Stimulated activated CD8-positive, alpha-beta memory T cell treated with anti-CD3 and anti-CD28 coated beads, Interleukin-2, amount 100 ng/mL, for 48 hours (primary cell): ENCODE measurements at regions not wholly inside any gene's neighbourhood (a gene's known extent, or its start where the extent isn't known, plus 50 kb on each side); places are given as distances from the start of the nearest gene placed in this dataset.
A peak's percentile ranks its signal among the peaks of the same experiment; 100 is the strongest.
"Not testable (repeated sequence)": the region's sequence is repeated elsewhere in the genome, so short reads cannot be mapped to it uniquely, and the experiment has no call there.

ENCODE experiments used
- DNase-seq, 2 donors: peaks; one replicate each; pipeline ENCODE4 v3.0.0-alpha.2; 2020; ENCODE audit warnings: low read depth in 2 of 2

GRCh38 chr9:29965834-29966233 lies 2392.6 kb upstream of the C9orf72 start:
- DNase-seq = no peak

DNA sequence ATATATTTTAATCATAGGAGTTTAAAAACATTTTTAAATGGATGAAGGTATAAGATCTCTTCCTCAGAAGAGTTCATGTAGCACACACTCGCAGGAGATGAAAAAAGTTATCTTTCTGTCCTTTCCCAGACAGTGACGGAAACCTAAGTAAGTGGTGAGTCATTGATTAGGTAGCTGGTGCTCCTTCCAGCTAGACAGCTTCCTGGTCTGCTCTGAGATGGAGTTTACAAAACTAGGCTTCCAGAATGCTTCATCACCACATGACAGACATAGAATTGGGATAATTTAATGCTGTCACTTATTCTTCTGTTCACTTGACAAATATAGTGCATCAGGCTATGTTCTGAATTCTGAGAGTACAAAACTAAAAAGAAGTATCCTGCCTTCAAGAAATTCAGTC lies 2393.0 kb upstream of the C9orf72 start:
- DNase-seq = no peak

DNA sequence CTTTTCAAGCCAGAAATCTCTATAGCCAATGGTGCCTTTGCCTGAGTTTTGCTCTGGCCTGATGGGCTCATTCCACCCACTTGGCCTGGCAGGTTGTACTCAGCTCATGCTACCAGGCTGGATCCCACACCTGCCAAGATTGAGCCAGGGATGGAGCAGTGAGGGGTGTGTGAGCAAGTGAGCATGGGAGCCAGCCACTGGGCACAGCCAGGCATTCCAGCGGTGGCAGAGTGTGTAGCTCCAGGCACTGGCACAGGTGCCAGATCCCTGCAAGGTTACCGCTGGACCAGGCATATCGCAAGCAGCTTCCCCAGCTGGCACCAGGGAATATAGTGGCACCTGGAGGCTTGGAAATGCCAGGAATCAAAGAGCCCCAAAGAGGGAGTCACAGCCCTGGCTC lies 2395.6 kb upstream of the C9orf72 start:
- no peak for DNase-seq

- no peak for DNase-seq
Observed at GRCh38 chr9:29969408-29969807, 2396.1 kb upstream of the C9orf72 start.

- no peak for DNase-seq
Observed at GRCh38 chr9:29969856-29970647, 2396.8 kb upstream of the C9orf72 start.

- DNase-seq = no peak
Observed at GRCh38 chr9:29974197-29974596, 2400.9 kb upstream of the C9orf72 start.

DNA sequence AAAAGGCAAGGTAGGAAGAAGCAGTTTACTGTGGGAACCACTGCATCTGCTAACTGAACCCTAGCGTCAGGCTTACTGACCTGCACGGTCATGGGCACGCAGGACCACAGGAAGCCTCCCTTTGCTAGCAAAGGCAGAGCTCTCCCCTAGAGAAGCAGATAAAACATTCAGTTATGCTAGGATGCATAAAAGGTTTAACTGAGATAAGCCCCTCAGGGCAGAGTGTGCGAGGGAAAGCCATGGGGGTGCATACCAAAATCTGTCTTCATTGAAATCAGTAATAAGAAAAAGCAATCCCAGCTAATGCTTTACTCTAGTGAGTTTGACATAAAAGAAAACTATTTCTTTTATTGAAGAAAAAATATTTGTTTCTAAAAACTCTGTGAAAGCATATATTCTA lies 2403.7 kb upstream of the C9orf72 start:
- DNase-seq = no peak

DNA sequence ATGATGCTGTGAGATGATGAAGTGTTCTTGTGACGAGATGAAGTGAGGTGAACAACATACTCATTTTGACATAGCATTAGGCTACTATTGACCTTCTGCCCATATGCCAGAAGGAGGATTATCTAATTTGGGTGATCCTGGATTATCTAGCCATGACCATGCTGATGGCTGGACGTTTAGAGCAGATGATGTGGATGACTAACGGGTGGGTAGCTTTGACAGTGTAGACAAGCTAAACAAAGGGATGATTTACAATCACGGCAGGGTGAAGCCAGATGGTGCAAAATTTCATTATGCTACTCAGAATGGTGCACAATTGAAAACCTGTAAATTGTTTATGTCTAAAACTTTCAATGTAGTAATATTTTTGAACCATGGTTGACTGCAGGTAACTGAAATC lies 2403.4 kb upstream of the ACO1 start:
- no peak for DNase-seq

DNA sequence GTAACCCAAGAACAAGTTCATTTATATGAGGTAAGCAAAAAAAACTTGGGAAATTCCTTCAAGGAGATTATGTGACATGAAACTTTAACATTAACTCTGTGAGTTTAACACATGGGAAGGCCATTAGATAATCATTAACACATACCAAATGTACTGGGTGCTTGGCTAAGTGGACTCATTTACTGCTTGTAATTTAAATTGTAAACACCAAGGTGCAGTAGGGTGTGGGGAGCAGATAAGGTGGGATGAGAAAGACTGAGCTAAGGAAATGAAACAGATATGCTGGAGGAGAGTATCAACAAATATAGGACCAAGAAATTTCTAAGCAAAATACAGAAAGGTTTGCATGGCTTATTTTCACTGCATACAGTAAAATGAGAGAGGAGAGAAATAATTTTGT lies 2384.8 kb upstream of the ACO1 start:
- DNase-seq = no peak

GRCh38 chr9:30010691-30011090 lies 2373.8 kb upstream of the ACO1 start:
- no peak for DNase-seq

DNA sequence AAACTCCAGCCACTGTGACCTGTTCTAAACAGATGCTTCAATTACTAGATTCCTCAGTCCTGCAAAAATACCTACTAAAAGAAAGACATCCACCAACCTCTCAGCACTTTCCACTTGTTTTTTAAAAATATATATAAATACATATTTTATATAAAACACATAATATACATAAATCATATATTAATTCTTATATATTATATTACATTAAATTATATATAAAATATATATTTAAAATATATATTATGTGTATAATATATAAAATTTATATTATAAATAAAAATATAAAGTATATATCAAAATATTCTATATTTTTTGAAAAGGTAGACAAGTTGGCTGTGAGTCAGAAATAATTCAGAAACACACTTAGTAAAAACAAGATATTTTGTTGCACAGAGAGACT lies 2371.8 kb upstream of the ACO1 start:
- DNase-seq = no peak

GRCh38 chr9:30015073-30015472 lies 2369.4 kb upstream of the ACO1 start:
- DNase-seq = no peak

- DNase-seq = no peak
Observed at GRCh38 chr9:30020161-30020560, 2364.3 kb upstream of the ACO1 start.

- no peak for DNase-seq
Observed at GRCh38 chr9:30035761-30036160, 2348.7 kb upstream of the ACO1 start.

- DNase-seq = no peak
Observed at GRCh38 chr9:30036558-30036957, 2347.9 kb upstream of the ACO1 start.

- DNase-seq = no peak
Observed at GRCh38 chr9:30039712-30040111, 2344.7 kb upstream of the ACO1 start.

DNA sequence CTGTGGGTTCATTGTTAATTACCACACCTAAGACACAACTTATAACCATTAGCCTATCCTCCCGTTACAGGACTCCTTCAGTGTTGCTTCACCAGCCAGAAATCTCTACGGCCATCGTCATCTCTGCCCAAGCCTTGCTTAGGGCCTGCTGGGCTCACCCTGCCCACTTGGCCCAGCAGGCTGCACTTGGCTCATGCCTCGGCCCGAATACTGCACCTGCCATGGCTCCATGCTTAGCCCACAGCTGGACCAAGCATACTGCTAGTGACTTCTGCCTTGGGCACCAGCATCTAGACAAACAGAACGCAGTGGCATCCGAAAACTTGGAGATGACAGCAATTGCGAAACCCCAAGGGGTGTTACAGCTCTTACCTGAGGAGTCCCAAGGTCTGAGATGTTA lies 2336.0 kb upstream of the ACO1 start:
- DNase-seq = no peak

GRCh38 chr9:30058463-30058862 lies 2326.0 kb upstream of the ACO1 start:
- DNase-seq = no peak

GRCh38 chr9:30060976-30061375 lies 2323.5 kb upstream of the ACO1 start:
- DNase-seq = no peak

- no peak for DNase-seq
Observed at GRCh38 chr9:30065888-30066287, 2318.6 kb upstream of the ACO1 start.

- DNase-seq = not testable (repeated sequence)
Observed at GRCh38 chr9:30069236-30069635, 2315.2 kb upstream of the ACO1 start.

GRCh38 chr9:30075022-30075421 lies 2309.4 kb upstream of the ACO1 start:
- no peak for DNase-seq

GRCh38 chr9:30075451-30076199 lies 2308.8 kb upstream of the ACO1 start:
- DNase-seq = peak in 1 of 2 donors; percentile 23
